ENCODE measurements at regions not wholly inside any gene's neighbourhood (a gene's known extent, or its start where the extent isn't known, plus 50 kb on each side); places are given as distances from the start of the nearest gene placed in this dataset.

DNA sequence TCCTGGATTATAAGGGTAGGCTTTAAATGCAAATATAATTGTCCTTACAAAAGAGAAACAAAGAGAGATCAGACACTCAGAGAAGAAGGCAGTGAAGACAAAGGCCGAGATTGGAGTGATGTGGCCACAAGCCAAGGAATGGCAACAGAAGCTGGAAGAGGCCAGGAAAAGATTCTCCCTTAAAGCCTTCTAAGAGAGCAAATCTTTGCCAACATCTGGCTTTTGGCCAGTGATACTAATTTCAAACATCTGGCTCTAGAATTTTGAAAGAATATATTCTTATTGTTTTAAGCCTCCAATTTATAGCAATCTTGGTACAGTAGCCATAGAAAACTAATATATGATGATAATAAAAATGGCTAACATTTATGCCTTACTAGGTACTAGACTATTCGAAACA, 615.8 kb upstream of the ZNF385D start:
- H2AK5ac ChIP-seq (ENCODE audit: low read depth, low read length): no peak overlapping the region
- 41% methylated on average over 2 of the region's 2 CpGs; no CpG with 5 or more reads in 1 of the 2 experiments for WGBS, 2 experiments (ENCODE audit: extremely low coverage in 1 of 2, insufficient coverage in 1 of 2, insufficient read length in 1 of 2, insufficient replicate concordance in 2 of 2, low coverage in 1 of 2, low lambda C conversion rate in 2 of 2, missing lambda C conversion rate in 1 of 2)
- TF ChIP-seq, protein P1, sequence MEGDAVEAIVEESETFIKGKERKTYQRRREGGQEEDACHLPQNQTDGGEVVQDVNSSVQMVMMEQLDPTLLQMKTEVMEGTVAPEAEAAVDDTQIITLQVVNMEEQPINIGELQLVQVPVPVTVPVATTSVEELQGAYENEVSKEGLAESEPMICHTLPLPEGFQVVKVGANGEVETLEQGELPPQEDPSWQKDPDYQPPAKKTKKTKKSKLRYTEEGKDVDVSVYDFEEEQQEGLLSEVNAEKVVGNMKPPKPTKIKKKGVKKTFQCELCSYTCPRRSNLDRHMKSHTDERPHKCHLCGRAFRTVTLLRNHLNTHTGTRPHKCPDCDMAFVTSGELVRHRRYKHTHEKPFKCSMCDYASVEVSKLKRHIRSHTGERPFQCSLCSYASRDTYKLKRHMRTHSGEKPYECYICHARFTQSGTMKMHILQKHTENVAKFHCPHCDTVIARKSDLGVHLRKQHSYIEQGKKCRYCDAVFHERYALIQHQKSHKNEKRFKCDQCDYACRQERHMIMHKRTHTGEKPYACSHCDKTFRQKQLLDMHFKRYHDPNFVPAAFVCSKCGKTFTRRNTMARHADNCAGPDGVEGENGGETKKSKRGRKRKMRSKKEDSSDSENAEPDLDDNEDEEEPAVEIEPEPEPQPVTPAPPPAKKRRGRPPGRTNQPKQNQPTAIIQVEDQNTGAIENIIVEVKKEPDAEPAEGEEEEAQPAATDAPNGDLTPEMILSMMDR (IDR thresholded peaks at IDR 0.05; ENCODE audit: control extremely low read depth in 1 of 3, insufficient read depth in 1 of 3, low read depth in 1 of 3, low read length in 3 of 3): no peak
- TF ChIP-seq POLR2A (IDR thresholded peaks at IDR 0.05; ENCODE audit: control extremely low read depth in 1 of 2, low read depth in 2 of 2, low read length in 2 of 2): no peak
- TF ChIP-seq SIX5 (IDR thresholded peaks at IDR 0.05; ENCODE audit: low read depth, low read length): no peak
- no peak for TF ChIP-seq TEAD4 (IDR thresholded peaks at IDR 0.05; ENCODE audit: low read depth, low read length)
- TF ChIP-seq CTBP2 (IDR thresholded peaks at IDR 0.05; ENCODE audit: borderline replicate concordance, insufficient read depth, insufficient read length, low read length): no peak
- TF ChIP-seq SP1 (IDR thresholded peaks at IDR 0.05; ENCODE audit: low read depth, low read length): no peak
- TF ChIP-seq CHD2 (IDR thresholded peaks at IDR 0.05; ENCODE audit: low read length): no peak
- no peak for TF ChIP-seq POLR2AphosphoS5 (IDR thresholded peaks at IDR 0.05; ENCODE audit: low read depth, low read length)
- TF ChIP-seq SP2 (IDR thresholded peaks at IDR 0.05; ENCODE audit: low read length): no peak
- TF ChIP-seq SIN3A (conservative IDR thresholded peaks at IDR 0.05 in 1 of 2, IDR thresholded peaks at IDR 0.05 in 1 of 2; ENCODE audit: low read depth in 1 of 2, low read length in 2 of 2): no peak
- TF ChIP-seq CREB1 (IDR thresholded peaks at IDR 0.05): no peak
- no peak for TF ChIP-seq GABPA (IDR thresholded peaks at IDR 0.05; ENCODE audit: borderline replicate concordance, insufficient read depth, low read length)
- no peak for TF ChIP-seq CHD1 (IDR thresholded peaks at IDR 0.05; ENCODE audit: low read depth, low read length)
- no peak for TF ChIP-seq NRF1 (IDR thresholded peaks at IDR 0.05; ENCODE audit: low read depth, low read length)

More for the DNA sequence above, 615.8 kb upstream of the ZNF385D start:
- no peak overlapping the region for H4K5ac ChIP-seq (ENCODE audit: insufficient read length, low read depth, low read length)
- no peak overlapping the region for H3K23ac ChIP-seq (ENCODE audit: insufficient read length)
- no peaks in the 10 kb centered on the region for H3K79me1 ChIP-seq (ENCODE audit: low read depth, low read length)
- H2AFZ ChIP-seq (ENCODE audit: low read length): no peak overlapping the region
- H3K9ac ChIP-seq (replicated peaks in 1 of 4; ENCODE audit: extremely low read depth in 1 of 4, low read depth in 3 of 4, low read length in 3 of 4): no peak overlapping the region
- H3K9me3 ChIP-seq (ENCODE audit: insufficient read depth in 2 of 2, low read depth in 1 of 2, low read length in 1 of 2): no peaks in the 10 kb centered on the region
- no peaks in the 10 kb centered on the region for H4K20me1 ChIP-seq (replicated peaks in 1 of 2; ENCODE audit: control insufficient read depth in 1 of 2, insufficient read depth in 2 of 2, low read length in 2 of 2)
- no peak overlapping the region for H2BK20ac ChIP-seq (ENCODE audit: low read length)
- H3K23me2 ChIP-seq (ENCODE audit: low read depth, low read length): no peaks in the 10 kb centered on the region; the same call in 1 of the 2 replicates
- H4K8ac ChIP-seq (ENCODE audit: extremely low read depth, insufficient read depth, low read length): no peak overlapping the region
- FAIRE-seq (no peak), DNase-seq (ENCODE audit: low read depth in 1 of 2, low spot score in 2 of 2) (no peak)
- no peak overlapping the region for H2BK15ac ChIP-seq (ENCODE audit: low read length)
- no peak overlapping the region for H3K18ac ChIP-seq (ENCODE audit: extremely low read depth, low read length)
- no peak overlapping the region for H2BK12ac ChIP-seq (ENCODE audit: low read depth, low read length)
- H3K4me2 ChIP-seq (ENCODE audit: insufficient read depth in 1 of 2, low read depth in 2 of 2, low read length in 2 of 2): no peak overlapping the region
- ChIA-PET POLR2A (ENCODE audit: partially characterized antibody) (no interaction called here), CTCF (ENCODE audit: partially characterized antibody) (no interaction called here)
- no peaks in the 10 kb centered on the region for H3K36me3 ChIP-seq (ENCODE audit: control insufficient read depth in 2 of 4, insufficient read depth in 4 of 4, low read length in 3 of 4)
- H3K4me3 ChIP-seq (ENCODE audit: extremely low read depth in 1 of 4, insufficient read depth in 2 of 4, low read depth in 3 of 4, low read length in 4 of 4): no peak overlapping the region
- no peak overlapping the region for H3K14ac ChIP-seq (ENCODE audit: insufficient read length)
- H3K27ac ChIP-seq (ENCODE audit: low read depth, low read length): no peak overlapping the region
- no peak overlapping the region for H2BK5ac ChIP-seq (ENCODE audit: low read depth, low read length)
- H3K4me1 ChIP-seq (replicated peaks in 1 of 4; ENCODE audit: control insufficient read depth in 3 of 4, insufficient read depth in 4 of 4, low read length in 3 of 4): peaks cover 0 to 8% (median 3%) of the 10 kb centered on the region in 4 experiments; a peak in 4 of 7 replicates
- peaks cover 0 to 15% (median 9%) of the 10 kb centered on the region in 4 experiments; a peak in 6 of 7 replicates for H3K27me3 ChIP-seq (replicated peaks in 1 of 4; ENCODE audit: control insufficient read depth in 3 of 4, extremely low read depth in 1 of 4, insufficient read depth in 3 of 4, low read length in 3 of 4)
- H2BK120ac ChIP-seq (replicated peaks; ENCODE audit: low read depth, low read length): no peak overlapping the region
- H3K79me2 ChIP-seq (ENCODE audit: control insufficient read depth in 1 of 2, insufficient read depth in 2 of 2, low read length in 2 of 2): no peaks in the 10 kb centered on the region
- no peak overlapping the region for H3K56ac ChIP-seq (replicated peaks; ENCODE audit: insufficient read length, low read depth, low read length)
- H4K91ac ChIP-seq (replicated peaks; ENCODE audit: insufficient read length, low read length): no peak overlapping the region
- H3K4ac ChIP-seq (replicated peaks; ENCODE audit: insufficient read length, low read depth, low read length): no peak overlapping the region

Measured in H1 (cell line).